ENCODE measurements at regions not wholly inside any gene's neighbourhood (a gene's known extent, or its start where the extent isn't known, plus 50 kb on each side); places are given as distances from the start of the nearest gene placed in this dataset.

DNA sequence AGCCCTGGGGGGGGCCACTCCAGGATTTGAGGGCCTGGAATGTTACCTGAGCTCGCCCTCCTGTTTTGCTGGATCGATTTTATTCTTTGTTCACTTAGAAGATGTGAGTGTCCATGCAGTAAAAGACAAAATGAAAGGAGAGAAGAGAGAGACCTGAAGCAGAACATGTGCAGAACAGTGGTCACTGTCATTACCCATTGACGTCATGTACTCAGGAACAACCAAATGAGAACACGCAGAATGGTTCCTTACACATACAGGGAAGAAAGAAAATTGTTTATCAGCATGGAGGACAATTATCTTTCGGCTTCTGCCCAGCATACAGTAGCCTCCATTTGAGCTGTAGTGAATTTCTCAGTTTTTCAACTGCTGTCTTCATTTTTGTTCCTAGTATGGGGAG, 258.1 kb downstream of the FNDC1 start:
- no peak for TF ChIP-seq CTCF (IDR thresholded peaks at IDR 0.05 in 8 of 11, conservative IDR thresholded peaks at IDR 0.05 in 3 of 11)
- TF ChIP-seq POLR2A (IDR thresholded peaks at IDR 0.05) = no peak
- no peak for TF ChIP-seq POLR2AphosphoS5 (IDR thresholded peaks at IDR 0.05)

Measured in spleen (tissue), 7 donors.